ENCODE measurements at regions not wholly inside any gene's neighbourhood (a gene's known extent, or its start where the extent isn't known, plus 50 kb on each side); places are given as distances from the start of the nearest gene placed in this dataset.

GRCh38 chr3:151935446-151935845, 62.0 kb downstream of the SUCNR1 start:
- no peak for DNase-seq (ENCODE audit: low read depth in 2 of 2)

GRCh38 chr3:151940481-151940880, 67.0 kb downstream of the SUCNR1 start:
- DNase-seq (ENCODE audit: low read depth in 2 of 2): no peak

- no peak for DNase-seq (ENCODE audit: low read depth in 2 of 2)
Observed at GRCh38 chr3:151943539-151943938, 70.1 kb downstream of the SUCNR1 start.

- no peak for DNase-seq (ENCODE audit: low read depth in 2 of 2)
Observed at GRCh38 chr3:151944356-151944755, 70.9 kb downstream of the SUCNR1 start.

- DNase-seq (ENCODE audit: low read depth in 2 of 2): no peak
Observed at GRCh38 chr3:151946606-151947005, 73.2 kb downstream of the SUCNR1 start.

DNA sequence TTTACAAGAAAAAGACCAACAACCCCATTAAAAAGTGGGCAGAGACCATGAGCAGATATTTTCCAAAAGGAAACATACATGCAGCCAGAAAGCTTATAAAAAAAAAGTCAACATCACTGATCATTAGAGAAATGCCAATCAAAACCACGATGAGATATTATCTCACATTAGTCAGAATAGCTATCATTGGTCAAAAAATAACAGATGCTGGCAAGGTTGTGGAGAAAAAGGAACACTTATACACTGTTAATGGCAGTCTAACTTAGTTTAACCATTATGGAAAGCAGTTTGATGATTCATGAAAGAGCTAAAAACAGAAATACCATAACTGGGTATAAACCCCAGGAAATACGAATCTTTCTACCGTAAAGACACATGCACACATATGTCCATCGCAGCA, 76.3 kb downstream of the SUCNR1 start:
- no peak for DNase-seq (ENCODE audit: low read depth in 2 of 2)

DNA sequence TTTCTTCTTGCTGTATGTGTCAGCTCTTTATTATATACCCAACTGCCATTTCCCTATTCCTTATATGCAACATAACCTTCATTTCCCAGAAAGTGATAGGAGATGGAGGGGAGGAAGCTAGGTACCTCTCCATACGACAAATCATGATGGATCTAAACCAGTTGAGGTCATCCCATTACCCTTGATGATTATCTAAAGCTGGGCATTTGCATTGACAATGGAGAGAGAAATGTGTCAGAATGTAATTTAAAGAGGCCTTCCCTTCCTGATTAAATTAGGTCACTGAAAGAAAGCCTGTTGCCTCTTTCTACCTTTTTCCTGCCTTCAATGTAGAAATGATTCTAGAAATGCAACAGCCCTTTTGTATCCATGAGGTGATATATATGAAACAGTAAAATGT, 81.9 kb downstream of the SUCNR1 start:
- DNase-seq (ENCODE audit: low read depth in 2 of 2): no peak

DNA sequence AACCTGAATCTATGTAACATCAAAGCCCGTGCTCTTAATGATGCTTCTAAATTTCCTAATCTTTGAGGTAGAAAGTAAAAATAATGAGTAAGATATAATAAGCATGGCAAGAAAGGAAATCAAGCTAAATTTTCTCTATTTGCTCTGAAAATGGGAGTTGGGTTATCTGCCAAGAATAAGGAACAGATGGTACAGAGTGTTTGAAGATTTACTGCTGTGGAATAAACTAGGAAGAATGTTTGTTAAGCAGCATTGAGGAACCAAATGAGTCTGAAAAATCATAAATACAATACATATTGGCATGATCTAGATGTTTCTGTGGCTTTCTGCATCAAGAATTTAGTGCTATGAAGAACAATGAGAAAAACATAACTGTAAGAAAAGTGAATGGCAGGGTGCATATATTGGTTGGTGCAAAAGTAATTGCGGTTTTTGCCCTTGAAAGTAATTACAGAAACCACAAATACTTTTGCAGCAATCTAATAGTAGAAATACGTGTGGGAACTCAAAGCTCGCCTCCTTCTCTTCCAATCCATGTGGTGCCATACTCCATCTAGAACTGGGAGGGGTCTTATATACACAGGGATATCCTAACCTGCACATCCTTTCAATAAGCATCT, 87.6 kb downstream of the SUCNR1 start:
- DNase-seq (ENCODE audit: low read depth in 2 of 2): no peak

DNA sequence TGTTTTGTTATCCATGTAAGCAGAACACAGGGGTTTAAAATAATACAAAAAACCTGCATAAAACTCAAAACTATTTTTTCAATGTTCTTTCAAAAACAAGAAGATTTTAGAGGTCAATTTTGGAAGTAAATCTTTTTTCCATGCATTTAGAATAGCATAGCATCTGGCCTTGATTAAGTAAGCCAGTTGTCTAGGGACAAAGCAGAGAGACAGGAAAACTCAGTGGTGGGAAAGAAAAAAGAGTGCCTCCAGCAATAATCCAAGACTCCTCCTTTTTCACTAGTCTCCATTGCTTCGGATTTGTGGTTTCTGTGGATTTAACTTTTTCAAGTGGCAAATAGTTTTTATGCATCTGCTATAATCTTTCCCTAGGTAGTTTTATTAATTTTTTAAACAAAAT, 88.9 kb downstream of the SUCNR1 start:
- no peak for DNase-seq (ENCODE audit: low read depth in 2 of 2)

DNA sequence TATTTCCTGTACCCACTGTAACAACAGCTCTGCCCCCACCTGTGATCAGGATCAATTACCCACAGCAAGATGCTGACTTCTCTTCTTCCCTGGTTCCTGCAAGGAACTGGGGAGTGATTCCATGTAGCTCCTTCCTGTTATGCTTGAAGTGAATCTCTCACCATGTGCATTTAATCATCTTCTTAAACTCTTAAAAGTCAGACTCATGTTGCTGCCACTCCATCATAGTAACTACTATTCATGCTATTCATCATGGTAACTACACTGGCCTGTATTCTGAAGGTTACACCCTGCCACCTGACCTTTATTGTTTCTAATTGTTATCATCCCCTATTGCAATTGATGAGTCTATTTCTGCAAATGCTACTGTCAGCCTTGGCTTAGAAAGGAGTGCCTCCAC, 89.5 kb downstream of the SUCNR1 start:
- DNase-seq (ENCODE audit: low read depth in 2 of 2): no peak

GRCh38 chr3:151964743-151965142, 91.3 kb downstream of the SUCNR1 start:
- no peak for DNase-seq (ENCODE audit: low read depth in 2 of 2)

- DNase-seq (ENCODE audit: low read depth in 2 of 2): no peak
Observed at GRCh38 chr3:151969026-151969642, 95.7 kb downstream of the SUCNR1 start.

GRCh38 chr3:151971814-151972579, 98.6 kb downstream of the SUCNR1 start:
- no peak for DNase-seq (ENCODE audit: low read depth in 2 of 2)

- no peak for DNase-seq (ENCODE audit: low read depth in 2 of 2)
Observed at GRCh38 chr3:151974067-151974466, 100.6 kb downstream of the SUCNR1 start.

- no peak for DNase-seq (ENCODE audit: low read depth in 2 of 2)
Observed at GRCh38 chr3:151976211-151977050, 103.0 kb downstream of the SUCNR1 start.

DNA sequence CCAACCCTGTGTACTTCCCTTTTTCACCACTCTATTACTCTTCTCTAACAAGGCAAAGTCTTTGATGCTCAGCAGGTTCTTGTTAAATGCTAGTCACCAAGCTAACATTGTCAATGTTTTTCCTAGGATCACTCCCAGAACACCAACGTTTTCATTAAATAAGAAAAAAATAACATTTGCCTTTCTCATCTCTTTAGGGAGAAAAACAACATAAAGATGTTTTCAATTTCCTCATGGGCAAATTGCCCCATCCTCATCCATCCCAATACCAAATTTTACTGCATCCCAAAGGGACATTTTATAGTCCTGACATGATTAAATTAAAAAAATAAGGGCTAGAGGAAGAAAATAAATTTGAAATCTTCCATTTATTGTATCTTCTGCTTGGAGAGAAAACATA, 106.5 kb downstream of the SUCNR1 start:
- no peak for DNase-seq (ENCODE audit: low read depth in 2 of 2)

GRCh38 chr3:151983538-151983937, 110.1 kb downstream of the SUCNR1 start:
- no peak for DNase-seq (ENCODE audit: low read depth in 2 of 2)

DNA sequence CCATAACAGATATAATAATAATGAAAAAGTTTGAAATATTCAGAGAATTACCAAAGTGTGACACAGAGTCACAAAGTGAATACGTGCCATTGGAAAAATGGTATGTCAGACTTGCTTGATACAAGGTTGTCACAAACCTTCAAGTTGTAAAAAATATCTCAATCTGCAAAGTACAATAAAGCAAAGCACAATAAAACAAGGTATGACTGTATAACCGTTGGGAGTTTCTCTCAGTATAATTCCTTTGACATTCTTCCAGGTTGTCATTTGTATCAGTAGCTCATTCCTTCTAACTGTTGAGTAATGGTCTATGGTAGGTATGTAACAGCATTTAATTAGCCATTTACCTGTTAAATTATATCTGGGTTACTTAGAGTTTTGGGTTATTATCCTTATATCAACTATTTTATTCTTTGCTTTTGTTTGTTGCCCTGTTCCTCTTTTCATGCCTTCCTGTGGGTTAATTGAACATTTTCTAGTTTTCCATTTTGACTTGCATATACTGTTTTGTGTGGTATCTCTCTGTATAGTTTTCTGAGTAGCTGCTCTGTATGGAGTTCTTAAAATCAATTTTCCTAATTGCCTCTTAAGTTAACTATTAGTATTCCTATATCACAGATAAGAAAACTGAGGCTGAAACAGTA, 112.5 kb downstream of the SUCNR1 start:
- no peak for DNase-seq (ENCODE audit: low read depth in 2 of 2)

GRCh38 chr3:151987893-151988292, 114.5 kb downstream of the SUCNR1 start:
- DNase-seq (ENCODE audit: low read depth in 2 of 2): no peak

- DNase-seq (ENCODE audit: low read depth in 2 of 2): no peak
Observed at GRCh38 chr3:151989621-151990020, 116.2 kb downstream of the SUCNR1 start.

GRCh38 chr3:151990696-151991376, 117.4 kb downstream of the SUCNR1 start:
- no peak for DNase-seq (ENCODE audit: low read depth in 2 of 2)
